ENCODE measurements at regions not wholly inside any gene's neighbourhood (a gene's known extent, or its start where the extent isn't known, plus 50 kb on each side); places are given as distances from the start of the nearest gene placed in this dataset.

DNA sequence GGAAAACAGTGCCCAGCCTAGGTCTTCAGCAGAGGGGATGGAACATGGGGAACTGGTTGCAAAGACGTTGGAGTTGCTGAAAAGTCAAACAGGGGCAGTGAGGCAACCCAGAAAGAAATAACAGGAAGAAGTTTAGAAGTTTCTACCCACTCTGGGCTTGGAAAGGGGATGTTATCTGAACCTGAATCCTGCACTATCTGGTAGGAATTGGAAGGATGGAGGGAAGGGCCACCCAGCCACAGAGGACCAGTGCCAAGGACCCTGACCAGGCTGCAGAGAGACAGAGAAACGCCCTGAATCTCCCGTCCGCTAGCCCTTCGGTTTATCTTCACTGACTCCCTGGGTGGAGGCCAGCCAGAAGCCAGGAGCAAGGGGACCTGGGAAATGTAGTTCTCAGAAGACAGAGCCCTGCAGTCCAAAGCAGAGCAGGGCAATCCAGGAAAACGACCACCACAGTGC is 217.3 kb upstream of the RREB1 start:
- H3K4me1 Mint-ChIP-seq: peaks cover 42% of the 10 kb centered on the region
- peak overlapping the region in 2 of 3 experiments; percentile 16 to 70 for H3K27ac Mint-ChIP-seq
- TF ChIP-seq, protein P1, sequence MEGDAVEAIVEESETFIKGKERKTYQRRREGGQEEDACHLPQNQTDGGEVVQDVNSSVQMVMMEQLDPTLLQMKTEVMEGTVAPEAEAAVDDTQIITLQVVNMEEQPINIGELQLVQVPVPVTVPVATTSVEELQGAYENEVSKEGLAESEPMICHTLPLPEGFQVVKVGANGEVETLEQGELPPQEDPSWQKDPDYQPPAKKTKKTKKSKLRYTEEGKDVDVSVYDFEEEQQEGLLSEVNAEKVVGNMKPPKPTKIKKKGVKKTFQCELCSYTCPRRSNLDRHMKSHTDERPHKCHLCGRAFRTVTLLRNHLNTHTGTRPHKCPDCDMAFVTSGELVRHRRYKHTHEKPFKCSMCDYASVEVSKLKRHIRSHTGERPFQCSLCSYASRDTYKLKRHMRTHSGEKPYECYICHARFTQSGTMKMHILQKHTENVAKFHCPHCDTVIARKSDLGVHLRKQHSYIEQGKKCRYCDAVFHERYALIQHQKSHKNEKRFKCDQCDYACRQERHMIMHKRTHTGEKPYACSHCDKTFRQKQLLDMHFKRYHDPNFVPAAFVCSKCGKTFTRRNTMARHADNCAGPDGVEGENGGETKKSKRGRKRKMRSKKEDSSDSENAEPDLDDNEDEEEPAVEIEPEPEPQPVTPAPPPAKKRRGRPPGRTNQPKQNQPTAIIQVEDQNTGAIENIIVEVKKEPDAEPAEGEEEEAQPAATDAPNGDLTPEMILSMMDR (IDR thresholded peaks at IDR 0.05; ENCODE audit: unreplicated experiment in 3 of 3): no peak
- no peaks in the 10 kb centered on the region for H3K9me3 Mint-ChIP-seq
- no peak overlapping the region for H3K4me3 Mint-ChIP-seq
- H3K36me3 Mint-ChIP-seq (ENCODE audit: low read depth): no peaks in the 10 kb centered on the region
- H3K27me3 Mint-ChIP-seq (ENCODE audit: low read depth): peaks cover 15% of the 10 kb centered on the region

DNA sequence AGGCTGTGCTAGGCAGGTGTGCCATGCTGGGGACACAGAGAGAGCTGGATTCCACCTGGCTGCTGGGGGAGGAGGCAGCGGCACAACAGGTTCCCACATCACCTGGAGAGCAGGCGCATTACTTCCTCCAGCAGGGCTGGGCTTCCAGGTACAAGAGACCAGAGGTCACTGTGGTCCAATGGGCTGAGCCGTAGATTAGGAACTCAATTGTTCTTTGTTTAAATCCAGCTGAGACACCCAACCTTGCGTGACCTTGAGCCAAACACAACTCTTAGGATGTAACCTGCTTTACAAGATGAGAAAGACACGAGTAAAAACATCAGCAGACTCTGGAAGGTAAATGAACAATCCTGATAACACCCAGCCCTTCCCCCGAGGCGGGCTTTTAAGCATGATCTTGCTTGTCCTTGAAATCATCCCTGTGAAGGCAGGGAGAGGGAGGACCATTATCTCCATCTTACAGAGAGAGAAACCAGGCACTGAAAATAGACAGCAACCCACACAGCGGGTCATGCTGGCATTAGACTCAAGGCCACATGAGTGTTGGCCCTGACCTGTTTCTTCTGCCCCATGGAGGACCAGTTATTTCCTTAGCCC is 216.5 kb upstream of the RREB1 start:
- H3K27me3 Mint-ChIP-seq (ENCODE audit: low read depth): peaks cover 15% of the 10 kb centered on the region
- TF ChIP-seq, protein P1 (IDR thresholded peaks at IDR 0.05; ENCODE audit: unreplicated experiment in 3 of 3): no peak
- no peak overlapping the region for H3K4me3 Mint-ChIP-seq
- no peaks in the 10 kb centered on the region for H3K9me3 Mint-ChIP-seq
- no peaks in the 10 kb centered on the region for H3K36me3 Mint-ChIP-seq (ENCODE audit: low read depth)
- H3K27ac Mint-ChIP-seq: no peak overlapping the region
- peaks cover 36% of the 10 kb centered on the region for H3K4me1 Mint-ChIP-seq

DNA sequence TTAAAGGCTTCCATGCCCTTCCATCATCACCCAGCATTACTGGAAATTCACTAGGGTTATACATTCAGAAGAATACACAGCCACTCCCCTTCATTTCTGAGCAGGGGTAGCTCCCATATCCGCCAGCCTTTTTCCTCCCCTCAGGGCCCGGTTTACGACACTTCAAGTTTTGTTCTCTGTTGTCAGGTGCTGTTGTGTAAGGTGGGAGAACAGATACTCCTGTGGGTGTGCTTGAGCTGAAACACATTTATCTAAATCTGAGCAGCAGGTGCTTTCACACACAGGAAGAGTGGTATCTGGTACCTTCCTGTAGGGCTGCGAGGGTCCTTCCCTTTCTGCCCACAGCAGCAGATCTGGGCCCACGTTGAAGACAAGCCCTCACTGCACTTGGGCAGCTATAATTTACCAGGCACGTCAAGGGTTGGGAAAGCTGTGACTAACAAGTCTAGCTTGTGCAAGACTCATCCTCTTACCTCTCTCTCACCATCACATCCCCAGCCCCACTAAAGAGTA is 215.8 kb upstream of the RREB1 start:
- Mint-ChIP-seq H3K27me3 (ENCODE audit: low read depth) (peaks cover 15% of the 10 kb centered on the region), H3K4me3 (no peak overlapping the region), H3K4me1 (peaks cover 41% of the 10 kb centered on the region), H3K36me3 (ENCODE audit: low read depth) (no peaks in the 10 kb centered on the region), H3K9me3 (no peaks in the 10 kb centered on the region), H3K27ac (peak overlapping the region in 1 of 3 experiments; percentile 40)
- TF ChIP-seq, protein P1 (IDR thresholded peaks at IDR 0.05; ENCODE audit: unreplicated experiment in 3 of 3): no peak

DNA sequence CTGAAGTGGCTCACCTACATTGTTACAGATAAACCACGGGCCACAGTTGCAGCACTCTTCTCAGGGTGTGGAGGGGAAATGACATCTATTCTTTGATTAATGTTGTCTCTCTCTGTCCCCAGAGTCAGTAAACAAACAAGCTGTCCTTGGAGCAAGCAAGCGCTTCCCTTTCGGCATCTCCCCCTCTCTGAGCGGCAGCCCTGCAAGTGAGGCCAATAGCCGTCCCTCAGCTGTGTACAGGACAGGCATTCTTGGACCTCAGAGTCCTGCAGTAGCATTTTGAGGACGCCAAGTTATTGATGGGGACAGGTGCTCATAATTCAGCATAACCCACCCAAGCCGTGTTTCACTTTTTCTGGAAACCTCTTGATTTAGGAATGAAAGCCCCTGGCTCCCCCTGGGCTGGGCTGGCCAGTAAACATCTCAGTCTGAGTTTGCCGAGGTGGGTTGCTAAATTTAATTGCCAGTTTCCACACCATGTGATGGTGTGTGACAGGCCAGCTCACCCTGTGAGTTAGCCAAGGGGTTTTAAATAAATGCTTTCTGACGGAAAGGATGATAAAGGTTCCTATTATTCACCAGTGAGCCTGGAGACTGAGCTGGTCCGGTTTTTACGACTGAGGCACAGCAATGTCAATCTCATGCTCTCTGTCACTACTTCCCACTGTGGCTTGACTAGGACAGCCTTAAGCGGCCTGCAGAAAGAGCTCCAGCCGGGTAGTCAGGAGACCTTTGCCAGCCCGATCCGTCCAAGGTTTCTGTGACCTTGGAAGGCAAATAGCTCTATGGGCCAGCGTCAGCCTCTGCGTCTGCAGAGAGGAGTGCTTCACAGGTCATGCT is 214.8 kb upstream of the RREB1 start:
- H3K4me3 Mint-ChIP-seq: no peak overlapping the region
- H3K4me1 Mint-ChIP-seq: peaks cover 43% of the 10 kb centered on the region
- H3K36me3 Mint-ChIP-seq (ENCODE audit: low read depth): no peaks in the 10 kb centered on the region
- TF ChIP-seq, protein P1 (IDR thresholded peaks at IDR 0.05; ENCODE audit: unreplicated experiment in 3 of 3): no peak
- H3K9me3 Mint-ChIP-seq: no peaks in the 10 kb centered on the region
- H3K27ac Mint-ChIP-seq: peak overlapping the region in 1 of 3 experiments; percentile 68
- H3K27me3 Mint-ChIP-seq (ENCODE audit: low read depth): peaks cover 15% of the 10 kb centered on the region

DNA sequence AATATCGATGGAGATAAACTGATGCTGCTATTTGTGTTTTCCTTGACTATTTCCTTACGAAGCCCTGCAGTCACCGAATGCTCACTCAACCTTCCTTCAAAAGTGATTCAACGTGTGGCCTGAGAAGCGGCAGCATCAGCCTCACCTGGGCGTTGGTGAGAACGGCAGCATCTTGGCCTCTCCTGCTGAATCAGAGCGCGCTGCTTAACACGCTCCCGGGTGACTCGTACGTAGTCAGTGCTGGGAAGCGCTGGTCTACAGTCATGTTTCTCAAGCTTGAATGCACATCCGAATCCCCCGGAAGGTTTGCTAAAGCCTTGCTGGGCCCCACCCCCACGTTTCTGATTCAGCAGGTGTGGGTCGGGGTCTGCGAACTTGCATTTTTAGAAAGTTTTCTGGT is 214.1 kb upstream of the RREB1 start:
- H3K27ac Mint-ChIP-seq: peak overlapping the region in 1 of 3 experiments; percentile 68

More for the DNA sequence above, 214.1 kb upstream of the RREB1 start:
- Mint-ChIP-seq H3K4me3 (no peak overlapping the region), H3K27me3 (ENCODE audit: low read depth) (peaks cover 15% of the 10 kb centered on the region), H3K4me1 (peaks cover 43% of the 10 kb centered on the region), H3K36me3 (ENCODE audit: low read depth) (no peaks in the 10 kb centered on the region), H3K9me3 (no peaks in the 10 kb centered on the region)
- TF ChIP-seq, protein P1 (IDR thresholded peaks at IDR 0.05; ENCODE audit: unreplicated experiment in 3 of 3): no peak
